KBM-7 (cell line): ENCODE measurements at regions not wholly inside any gene's neighbourhood (a gene's known extent, or its start where the extent isn't known, plus 50 kb on each side); places are given as distances from the start of the nearest gene placed in this dataset.

ENCODE experiments used
- DNase-seq: peaks from one replicate; pipeline ENCODE4 v3.0.0-alpha.2; 2015
- in situ Hi-C: fragments of 300-500 bp; cut with MboI; formaldehyde crosslinking; loops from 2 replicates; pipeline ENCODE4 v1.14.3; 2020; ENCODE audit warnings: low sequenced_read_pairs, low pct_unique_long_range_greater_than_20kb, mixed read lengths

DNA sequence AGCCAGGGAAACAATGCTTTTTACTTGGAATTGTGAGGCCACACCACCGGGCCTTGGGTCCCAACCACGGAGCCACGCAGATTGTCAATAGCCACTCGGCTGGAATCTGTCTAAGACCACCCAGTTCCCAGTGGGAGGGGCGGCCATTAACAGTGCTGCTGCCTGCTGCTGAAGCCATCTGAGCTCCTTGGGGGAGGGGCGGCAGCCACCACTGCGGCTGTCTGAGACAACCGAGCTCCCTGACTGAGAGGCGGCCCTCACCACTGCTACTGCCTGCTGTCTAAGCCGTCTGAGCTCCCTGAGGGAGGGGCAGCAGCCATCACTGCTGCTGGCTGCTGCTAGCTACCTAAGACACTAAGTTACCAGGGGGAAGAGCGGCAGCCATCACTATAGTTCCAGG lies 64.3 kb downstream of the DMRTA2 start:
- in situ Hi-C loops = loop anchor here (25.0 kb wide), 1 partner anchor 253 kb away; no protein-coding TSS in a partner anchor
- no peak for DNase-seq

DNA sequence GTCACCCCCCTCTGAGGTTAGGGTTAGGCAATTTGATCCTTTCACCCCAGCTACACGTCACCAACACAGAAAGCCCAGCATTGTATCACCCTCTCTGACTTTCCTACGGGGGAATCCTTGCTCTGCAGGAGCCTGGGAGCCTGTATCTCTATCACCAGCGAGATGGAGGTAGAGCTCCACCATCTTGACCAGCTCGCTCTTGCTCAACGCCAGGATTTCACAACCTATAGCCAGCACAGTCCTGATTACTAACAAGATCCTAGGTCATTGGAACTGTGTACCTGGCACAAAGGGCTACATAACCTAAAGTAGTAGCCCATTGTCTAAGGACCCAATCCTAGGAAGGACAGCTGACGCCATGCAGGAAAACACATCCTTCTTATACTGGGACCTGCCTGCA lies 66.1 kb downstream of the DMRTA2 start:
- in situ Hi-C loops = loop anchor here (25.0 kb wide), 1 partner anchor 255 kb away; no protein-coding TSS in a partner anchor
- DNase-seq = no peak

DNA sequence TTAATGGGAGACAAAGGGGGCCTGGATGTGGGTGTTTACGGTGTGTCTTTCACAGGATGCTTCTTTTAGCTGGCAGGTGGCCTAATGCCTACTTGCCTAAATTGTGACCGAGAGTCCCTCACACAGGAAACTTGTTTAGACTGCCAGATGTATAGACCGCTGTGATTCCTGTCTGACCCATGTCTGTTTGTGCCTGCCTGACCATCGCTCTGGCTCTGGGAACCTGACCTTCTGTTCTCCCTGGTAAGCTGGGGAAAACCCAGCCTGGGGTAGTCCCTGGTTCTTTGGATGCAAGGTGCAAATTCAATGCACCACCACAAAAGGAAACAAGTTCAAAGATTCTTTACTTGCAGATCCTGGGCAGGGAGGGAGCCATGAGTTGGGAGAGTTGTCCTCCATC lies 68.4 kb downstream of the DMRTA2 start:
- DNase-seq = no peak
- in situ Hi-C loops = loop anchor here (25.0 kb wide), 1 partner anchor 257 kb away; no protein-coding TSS in a partner anchor

DNA sequence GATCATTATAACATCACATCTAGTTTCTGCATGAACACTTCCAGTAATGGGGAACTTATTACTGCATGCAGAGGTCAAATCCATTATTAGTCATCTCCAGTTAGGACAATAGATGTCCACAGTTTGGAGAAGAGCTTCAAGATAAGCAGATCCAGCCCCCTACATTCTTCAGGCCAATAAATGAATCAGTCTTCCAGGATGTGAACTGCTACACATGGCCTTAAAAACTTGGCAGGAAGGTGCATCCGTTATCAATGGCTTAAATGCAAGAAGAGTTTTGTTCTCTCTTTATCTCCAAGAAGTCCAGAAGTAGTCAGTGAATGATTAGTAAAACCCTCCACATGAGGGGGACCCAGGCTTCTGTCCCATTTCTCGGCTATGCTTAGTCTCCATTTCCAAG lies 70.8 kb downstream of the DMRTA2 start:
- DNase-seq = no peak
- in situ Hi-C loops = loop anchor here (25.0 kb wide), 1 partner anchor 260 kb away; no protein-coding TSS in a partner anchor

DNA sequence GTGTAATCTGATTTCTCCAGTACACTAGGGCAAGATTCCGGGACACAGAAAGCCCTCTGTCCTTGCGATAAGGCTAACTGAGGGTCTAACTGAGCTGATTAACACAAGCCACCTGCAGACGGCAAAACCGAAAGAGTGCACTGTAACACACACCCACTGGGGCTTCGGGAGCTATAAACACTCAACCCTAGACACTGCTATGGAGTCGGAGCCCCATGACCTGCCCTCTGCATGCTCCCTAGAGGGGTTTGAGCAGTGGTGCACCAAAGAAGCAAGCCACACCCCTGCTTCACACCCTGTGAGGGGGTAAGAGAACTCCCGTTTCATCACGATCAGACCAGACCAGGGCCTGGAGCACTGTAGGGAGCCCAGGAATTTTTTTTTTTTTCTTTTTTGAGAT lies 72.4 kb downstream of the DMRTA2 start:
- in situ Hi-C loops = loop anchor here (25.0 kb wide), 1 partner anchor 261 kb away; no protein-coding TSS in a partner anchor
- DNase-seq = no peak

DNA sequence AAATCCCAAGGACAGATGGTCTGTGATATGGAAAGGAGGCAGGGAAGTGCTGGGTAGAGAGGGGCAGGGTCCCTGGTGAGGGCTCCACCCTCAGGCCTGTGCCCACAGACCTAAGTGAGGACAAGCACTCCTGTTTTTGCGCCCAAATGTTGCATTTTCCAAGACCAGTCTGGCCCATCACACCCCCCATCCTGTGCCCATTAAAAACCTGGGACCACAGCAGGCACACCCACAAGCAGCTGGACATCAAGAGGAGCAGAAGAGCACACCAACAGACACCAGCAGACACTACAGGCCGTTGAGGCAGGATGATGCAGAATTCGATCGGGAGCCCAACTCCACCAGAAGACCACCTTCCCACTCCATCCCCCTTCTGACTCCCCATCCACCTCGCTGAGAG lies 72.8 kb downstream of the DMRTA2 start:
- no peak for DNase-seq
- in situ Hi-C loops = loop anchor here (25.0 kb wide), 1 partner anchor 262 kb away; no protein-coding TSS in a partner anchor

DNA sequence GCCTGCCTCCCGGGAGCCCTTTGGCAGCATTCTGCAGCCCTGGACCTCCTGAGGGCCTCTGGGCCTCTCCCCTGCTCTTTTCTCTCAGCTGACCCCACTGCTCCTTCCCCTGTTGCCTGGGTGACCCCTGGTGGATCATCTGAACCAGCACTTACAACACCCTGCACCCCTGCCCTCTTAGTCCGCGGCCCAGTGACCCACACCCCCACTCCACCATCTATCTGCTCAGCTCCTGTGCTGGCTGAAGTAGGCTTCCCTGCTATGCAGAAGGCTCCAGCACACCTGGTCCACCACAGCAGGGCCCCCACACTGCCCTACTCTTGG lies 74.0 kb downstream of the DMRTA2 start:
- in situ Hi-C loops = no loop called here
- no peak for DNase-seq

DNA sequence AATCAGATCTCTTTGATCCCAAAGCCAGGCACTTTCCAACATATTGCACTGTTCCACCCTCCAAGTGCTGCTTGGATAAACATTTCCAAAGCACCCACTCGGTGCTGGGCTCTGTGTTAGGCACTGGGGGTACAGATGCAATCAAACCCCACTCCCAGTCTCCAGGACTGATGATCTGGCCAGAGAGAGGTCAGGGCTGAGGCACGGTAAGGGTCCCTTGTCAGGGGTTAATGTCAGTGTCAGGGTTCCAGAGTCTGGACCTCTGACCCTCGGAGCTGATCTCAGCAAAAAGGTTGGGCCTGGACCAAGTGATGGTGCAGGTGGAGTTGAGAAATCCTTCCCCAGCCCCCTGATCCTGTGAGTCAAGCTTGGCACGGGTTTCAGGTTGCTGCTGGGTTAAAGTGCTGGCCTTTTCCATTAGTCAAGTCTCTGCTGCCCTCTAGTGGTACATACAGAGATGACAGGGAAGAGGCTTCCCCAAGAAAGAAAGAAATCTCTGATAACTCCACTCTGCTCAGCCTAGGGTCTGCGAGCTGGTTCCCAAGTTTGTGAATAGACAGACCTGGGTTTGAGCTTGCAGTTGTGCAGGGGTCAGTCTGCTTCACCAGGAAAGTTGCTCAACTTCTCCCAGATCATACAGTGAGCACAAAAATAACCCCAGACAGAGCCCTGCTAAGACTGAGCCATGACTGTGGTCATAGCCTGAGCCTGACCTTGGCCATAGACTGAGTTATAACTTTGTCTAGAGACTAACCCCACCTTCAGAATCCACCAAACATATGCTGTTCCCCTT lies 74.6 kb downstream of the DMRTA2 start:
- DNase-seq = peak; percentile 82
- in situ Hi-C loops = no loop called here

DNA sequence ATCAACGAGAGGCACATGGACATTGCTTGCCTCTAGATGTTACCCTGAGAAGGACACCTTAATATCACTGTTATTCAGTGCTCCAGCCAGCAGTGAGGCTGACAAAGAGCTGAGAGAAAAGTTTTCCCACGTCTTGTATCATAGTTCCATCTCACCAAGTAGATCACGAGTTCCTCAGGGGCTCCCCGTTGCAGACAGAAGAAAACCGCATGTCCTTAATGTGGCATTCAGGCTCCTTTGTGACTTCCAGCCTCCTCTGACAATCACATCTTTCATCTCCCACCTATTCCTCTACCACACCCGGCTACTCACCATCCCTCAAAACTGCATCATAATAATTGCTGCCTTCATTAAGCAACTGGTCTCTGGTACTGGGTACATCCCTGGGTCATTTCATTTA lies 75.3 kb downstream of the DMRTA2 start:
- in situ Hi-C loops = no loop called here
- no peak for DNase-seq

DNA sequence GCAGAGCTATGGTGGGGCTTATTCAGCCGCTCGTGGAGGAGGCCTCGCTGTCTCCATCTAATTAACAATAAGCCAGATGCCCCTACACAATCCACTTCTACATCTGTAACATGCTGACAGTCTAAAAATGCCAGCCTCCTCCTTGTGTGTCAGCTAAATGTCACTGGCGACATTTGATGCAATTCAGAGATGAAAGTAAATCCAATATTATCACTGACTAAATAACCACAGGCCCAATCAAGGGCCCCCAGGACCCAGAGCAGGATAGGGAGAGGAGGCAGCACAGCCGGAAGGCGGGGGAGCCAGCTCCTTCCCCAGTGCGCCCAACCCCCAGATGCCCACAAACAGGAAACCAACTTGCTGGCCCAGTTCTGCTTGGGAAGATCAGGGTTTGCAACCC lies 76.6 kb downstream of the DMRTA2 start:
- DNase-seq = peak; percentile 74
- in situ Hi-C loops = no loop called here

DNA sequence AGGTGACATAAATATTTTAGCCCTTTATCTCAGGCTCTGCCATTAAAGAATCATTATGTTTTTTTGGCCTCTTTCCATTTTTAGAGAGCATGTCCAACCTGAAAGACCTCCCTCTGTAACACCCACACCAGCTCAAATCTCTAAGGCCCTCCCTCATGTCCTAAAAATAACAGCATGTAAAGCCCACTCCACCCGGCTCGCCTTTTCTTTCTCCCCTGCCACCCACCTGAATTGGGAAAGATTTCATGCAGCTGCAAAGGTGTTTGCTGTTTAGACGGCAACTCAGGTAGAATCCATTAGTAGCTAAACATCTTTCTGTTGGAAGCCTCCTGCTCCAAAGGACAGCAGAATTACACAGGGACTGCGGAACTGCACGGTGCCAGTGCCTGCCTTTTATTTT lies 79.9 kb downstream of the DMRTA2 start:
- no peak for DNase-seq
- in situ Hi-C loops = no loop called here

DNA sequence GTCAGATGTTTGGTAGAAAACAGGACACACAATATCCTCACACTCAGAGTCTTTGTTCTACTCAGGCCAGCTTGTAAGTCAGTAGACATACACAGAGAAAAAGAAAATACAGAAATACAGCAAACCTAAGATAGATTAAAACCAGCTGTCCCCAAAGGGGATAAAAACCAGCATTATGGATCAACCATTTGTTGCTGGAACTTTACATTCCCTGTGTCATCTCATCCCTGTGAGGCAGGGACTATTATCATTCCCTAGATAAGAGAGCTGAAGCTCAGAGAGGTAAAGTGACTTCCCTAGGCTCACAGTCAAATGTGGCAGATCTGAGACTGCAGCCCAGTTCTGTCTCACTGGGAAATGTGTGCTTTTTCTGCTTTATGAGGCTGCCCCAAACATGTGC lies 80.7 kb downstream of the DMRTA2 start:
- in situ Hi-C loops = no loop called here
- no peak for DNase-seq

DNA sequence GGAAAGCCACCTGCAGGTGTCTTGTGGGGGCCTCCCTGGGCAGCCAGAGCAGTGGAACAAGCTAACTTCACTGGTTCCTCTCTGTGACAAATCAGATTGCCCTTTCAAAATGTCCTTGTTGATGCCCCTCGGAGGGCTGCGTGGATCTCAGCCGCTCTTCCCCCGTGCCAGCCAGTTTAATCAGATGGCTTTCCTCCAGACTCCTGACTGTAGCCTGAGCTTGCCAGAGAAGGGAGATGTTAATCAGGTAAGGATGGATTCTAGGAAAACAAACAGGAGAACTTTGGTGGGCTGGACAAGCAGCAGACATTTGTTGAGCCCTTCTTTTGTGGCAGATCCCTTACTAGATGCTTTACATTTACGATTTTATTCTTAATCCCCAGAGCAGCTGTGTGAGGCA lies 88.2 kb downstream of the DMRTA2 start:
- in situ Hi-C loops = no loop called here
- DNase-seq = no peak

DNA sequence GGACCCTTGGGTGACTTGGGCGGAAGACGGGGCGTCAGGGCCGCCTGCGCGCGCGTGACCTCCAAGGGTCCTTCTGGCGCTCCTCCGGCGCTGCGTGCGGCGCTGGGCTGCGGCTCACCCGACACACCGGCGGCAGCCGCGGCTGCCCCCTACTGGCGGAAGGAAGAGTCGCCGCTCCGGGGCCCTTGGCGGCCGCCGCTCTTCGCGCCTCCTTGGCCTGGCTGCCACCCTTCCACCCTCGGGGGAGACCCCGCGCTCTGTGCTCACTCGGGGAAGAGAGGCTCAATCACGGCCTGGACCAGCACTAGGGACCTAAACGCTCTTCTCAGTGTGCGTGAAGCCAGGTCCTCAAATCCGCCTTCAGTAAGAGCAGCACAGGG lies 89.7 kb downstream of the DMRTA2 start:
- peak; percentile 76 for DNase-seq
- in situ Hi-C loops = no loop called here

DNA sequence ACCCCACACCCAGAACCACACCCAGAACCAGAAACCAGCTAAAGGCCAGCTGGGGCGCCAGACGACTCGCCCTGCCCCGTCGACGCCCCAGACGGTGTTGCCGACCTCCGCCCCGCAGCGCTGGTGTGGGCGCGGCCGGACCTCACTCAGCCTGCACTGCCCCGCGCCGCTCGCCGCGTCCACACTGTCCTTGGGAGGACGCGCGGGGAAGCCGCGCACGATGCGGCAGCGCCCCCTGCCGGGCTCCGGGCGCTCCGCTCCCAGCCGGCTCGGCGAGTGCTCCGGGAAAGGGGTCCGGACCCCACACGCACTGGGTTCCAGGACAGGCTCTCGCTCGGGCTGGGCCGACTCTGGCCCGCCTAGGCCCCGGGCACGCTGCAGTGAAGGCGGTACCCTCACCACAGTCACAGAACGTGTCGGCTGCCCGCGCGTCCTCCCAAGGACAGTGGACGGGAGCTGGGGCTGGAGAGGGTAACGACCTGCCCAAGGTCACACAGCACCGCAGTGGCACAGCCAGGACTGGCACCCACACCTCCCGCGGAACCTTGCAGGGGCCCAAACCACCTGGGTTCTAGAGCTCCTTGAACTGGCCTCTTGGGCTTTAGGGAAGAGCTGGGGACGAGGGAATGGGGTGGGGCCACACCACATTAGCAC lies 90.2 kb downstream of the DMRTA2 start:
- peak; percentile 68 for DNase-seq
- in situ Hi-C loops = no loop called here

DNA sequence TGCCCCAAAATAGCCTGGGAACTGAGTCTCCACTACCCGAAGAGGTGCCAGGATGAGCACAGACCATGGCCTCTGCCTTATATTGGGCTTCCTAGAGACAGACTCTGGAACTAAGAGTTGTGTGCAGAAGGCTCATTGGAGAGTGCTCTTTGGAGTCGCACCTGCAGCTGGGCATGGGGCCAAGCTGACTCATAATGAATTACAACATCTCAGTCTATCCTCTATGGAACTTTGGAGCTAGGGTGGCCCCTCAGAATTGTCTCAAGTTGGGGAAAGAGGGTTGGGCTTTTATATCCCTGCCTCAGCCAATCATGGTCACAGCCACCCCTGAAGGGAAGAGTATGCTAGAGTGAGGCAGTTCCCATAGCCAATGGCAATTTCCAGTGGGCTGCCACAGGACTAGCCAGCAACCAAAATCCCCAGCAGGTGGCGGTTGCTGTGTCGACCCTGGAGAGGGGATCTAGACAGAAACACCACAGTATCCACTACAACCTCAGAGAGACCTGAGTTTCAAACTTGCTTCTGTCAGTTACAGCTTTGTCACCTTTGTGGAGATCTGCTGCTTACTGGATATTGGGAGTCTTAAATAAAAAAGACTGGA lies 93.8 kb downstream of the DMRTA2 start:
- no peak for DNase-seq
- in situ Hi-C loops = no loop called here

DNA sequence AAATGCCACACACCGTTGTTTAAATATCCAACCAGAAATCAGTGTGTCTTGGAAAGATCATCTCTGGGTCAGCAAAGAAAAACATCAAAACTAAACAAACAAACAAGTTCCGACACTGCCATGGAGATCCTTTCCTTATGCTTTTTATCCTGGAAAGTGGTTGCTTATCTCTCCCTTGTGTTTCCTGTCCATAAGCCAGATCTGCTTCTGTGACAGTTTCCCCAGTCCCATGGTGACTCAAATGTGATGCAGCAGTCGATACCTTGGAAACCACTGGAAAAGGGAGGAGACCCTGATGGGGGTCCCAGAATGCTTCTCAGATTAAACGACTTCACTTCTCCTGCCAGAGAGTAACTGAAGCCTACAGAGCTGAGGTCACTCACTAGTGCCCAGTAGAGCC lies 94.7 kb downstream of the DMRTA2 start:
- DNase-seq = no peak
- in situ Hi-C loops = no loop called here

DNA sequence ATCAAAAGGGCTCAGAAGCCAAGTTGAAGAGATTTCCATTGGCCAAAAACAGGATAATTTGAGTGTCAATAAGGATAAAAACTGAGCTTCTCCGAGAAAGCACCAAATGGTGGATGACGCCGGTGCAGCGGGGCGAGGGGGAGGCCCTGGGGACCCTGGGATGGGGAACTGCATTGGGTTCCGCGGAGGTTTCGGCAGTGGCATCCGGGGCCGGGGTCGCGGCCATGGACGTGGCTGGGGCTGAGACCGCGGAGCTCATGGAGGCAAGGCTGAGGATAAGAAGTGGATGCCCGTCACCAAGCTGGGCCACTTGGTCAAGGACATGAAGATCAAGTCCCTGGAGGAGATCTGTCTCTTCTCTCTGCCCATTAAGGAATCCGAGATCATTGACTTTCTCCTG lies 97.2 kb downstream of the DMRTA2 start:
- no peak for DNase-seq
- in situ Hi-C loops = no loop called here

DNA sequence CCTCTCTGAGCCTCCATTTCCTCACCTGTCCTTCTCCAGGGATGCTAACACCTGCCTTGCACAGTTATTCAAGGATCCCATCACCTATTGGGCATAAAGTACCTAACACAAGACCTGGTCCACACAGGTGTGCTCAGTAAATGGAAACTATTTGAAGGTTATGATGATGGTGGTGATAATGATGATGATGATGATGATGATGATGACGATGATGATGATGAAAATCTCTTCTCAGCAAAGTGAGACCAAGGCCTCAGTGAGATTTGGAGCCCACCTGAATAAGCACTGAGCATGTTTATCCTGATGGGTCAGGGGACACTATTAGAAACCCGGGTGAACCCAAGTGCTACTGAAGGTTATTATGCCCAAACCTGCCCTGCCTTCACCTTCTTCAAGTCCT lies 100.7 kb downstream of the DMRTA2 start:
- in situ Hi-C loops = no loop called here
- no peak for DNase-seq

DNA sequence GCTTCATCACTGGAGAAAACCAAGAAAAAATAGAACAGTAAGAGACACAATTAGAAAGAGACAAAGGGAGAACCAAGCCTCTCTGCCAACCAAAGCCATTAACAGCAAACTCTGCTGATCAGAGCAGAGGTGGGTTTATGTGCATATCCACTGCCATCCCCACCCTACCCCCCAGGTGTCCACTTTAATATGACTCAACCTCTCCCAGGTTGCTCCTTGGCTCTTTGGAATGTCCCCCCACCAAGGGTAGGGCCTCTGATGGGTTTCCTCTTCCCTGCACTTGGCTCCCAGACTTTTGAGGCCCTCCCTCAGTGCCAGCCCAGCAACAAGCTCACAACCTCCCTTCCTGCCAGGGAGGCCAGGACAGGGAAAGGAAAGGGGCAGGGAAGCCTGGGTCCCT lies 104.8 kb downstream of the DMRTA2 start:
- DNase-seq = no peak
- in situ Hi-C loops = no loop called here
